ENCODE measurements at regions not wholly inside any gene's neighbourhood (a gene's known extent, or its start where the extent isn't known, plus 50 kb on each side); places are given as distances from the start of the nearest gene placed in this dataset.

DNA sequence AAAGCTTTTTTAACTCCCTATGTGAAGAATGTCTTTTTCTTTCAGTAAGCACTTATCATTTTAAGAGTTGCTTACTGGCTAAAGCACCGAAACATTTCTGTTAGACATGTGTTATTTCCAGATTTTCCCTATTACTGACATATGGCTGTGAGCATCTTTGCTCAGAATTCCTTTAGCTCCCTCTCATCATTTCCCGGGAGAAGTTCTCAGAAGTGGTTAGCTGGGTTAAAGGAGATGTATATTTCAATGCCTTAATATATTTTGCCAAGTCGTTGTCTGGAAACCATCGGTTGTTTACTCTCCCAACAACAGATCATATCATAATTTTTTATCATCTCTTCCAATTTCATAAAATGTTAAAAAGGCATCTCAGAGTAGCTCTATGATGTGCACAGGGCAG is 396.5 kb downstream of the OCA2 start:
- no peaks in the 10 kb centered on the region for H3K79me1 ChIP-seq (ENCODE audit: insufficient read depth, low read depth, low read length, poor library complexity, severe bottlenecking)
- H2BK120ac ChIP-seq (ENCODE audit: low read depth, low read length, poor library complexity, severe bottlenecking) = no peak overlapping the region
- H3K27ac ChIP-seq (ENCODE audit: insufficient read length, low read depth, low read length) = no peak overlapping the region
- Mint-ChIP-seq H3K27me3 (ENCODE audit: low read depth) (peaks cover 7% of the 10 kb centered on the region), H3K36me3 (ENCODE audit: insufficient read depth in 1 of 3, low read depth in 3 of 3) (peaks cover 0 to under 1% (median 0%) of the 10 kb centered on the region in 3 experiments; a peak in 2 of 7 replicates), H3K9me3 (peaks cover 0 to 2% of the 10 kb centered on the region in 2 experiments; a peak in 1 of 5 replicates), H3K27ac (no peak overlapping the region), H3K4me1 (peaks cover 6 to 8% of the 10 kb centered on the region in 2 experiments), H3K4me3 (no peak overlapping the region)
- no peak overlapping the region for H3K9ac ChIP-seq (ENCODE audit: extremely low read depth, insufficient read length, low read length)
- no peak overlapping the region for H2BK15ac ChIP-seq (ENCODE audit: low read depth, low read length)
- no peak overlapping the region for H4K91ac ChIP-seq (ENCODE audit: insufficient read length, low read depth, low read length)
- no peak overlapping the region for H2BK5ac ChIP-seq (ENCODE audit: insufficient read length, low read length)
- H3K27me3 ChIP-seq (ENCODE audit: insufficient read depth, low read length) = no peaks in the 10 kb centered on the region
- no peak overlapping the region for H3K14ac ChIP-seq (ENCODE audit: insufficient read depth, low read length)
- H3K56ac ChIP-seq (ENCODE audit: insufficient read length, low read depth, low read length) = no peak overlapping the region
- no peak overlapping the region for H3T11ph ChIP-seq (ENCODE audit: low read length)
- TF ChIP-seq, protein P1, sequence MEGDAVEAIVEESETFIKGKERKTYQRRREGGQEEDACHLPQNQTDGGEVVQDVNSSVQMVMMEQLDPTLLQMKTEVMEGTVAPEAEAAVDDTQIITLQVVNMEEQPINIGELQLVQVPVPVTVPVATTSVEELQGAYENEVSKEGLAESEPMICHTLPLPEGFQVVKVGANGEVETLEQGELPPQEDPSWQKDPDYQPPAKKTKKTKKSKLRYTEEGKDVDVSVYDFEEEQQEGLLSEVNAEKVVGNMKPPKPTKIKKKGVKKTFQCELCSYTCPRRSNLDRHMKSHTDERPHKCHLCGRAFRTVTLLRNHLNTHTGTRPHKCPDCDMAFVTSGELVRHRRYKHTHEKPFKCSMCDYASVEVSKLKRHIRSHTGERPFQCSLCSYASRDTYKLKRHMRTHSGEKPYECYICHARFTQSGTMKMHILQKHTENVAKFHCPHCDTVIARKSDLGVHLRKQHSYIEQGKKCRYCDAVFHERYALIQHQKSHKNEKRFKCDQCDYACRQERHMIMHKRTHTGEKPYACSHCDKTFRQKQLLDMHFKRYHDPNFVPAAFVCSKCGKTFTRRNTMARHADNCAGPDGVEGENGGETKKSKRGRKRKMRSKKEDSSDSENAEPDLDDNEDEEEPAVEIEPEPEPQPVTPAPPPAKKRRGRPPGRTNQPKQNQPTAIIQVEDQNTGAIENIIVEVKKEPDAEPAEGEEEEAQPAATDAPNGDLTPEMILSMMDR (conservative IDR thresholded peaks at IDR 0.05) = no peak
- no peak overlapping the region for H3K23ac ChIP-seq (ENCODE audit: insufficient read length, low read depth, low read length)
- H3K9me3 ChIP-seq (ENCODE audit: control insufficient read depth, low read depth, low read length) = no peaks in the 10 kb centered on the region
- no peak overlapping the region for H4K5ac ChIP-seq (ENCODE audit: insufficient read length, low read depth, low read length)
- no peak overlapping the region for H2BK20ac ChIP-seq (ENCODE audit: low read depth, low read length, poor library complexity, severe bottlenecking)
- H3K18ac ChIP-seq (ENCODE audit: insufficient read length, low read depth, low read length) = no peak overlapping the region
- WGBS (ENCODE audit: extremely low coverage, insufficient read length, low lambda C conversion rate) = no CpG with 5 or more reads among the region's 4 CpGs
- no peaks in the 10 kb centered on the region for H4K20me1 ChIP-seq (ENCODE audit: control insufficient read depth, insufficient read depth, insufficient read length)
- H3K4ac ChIP-seq (ENCODE audit: low read depth, low read length) = no peak overlapping the region
- no peak overlapping the region for H2BK12ac ChIP-seq (ENCODE audit: insufficient read length, low read depth, low read length)
- H4K8ac ChIP-seq (replicated peaks; ENCODE audit: insufficient read length, low read depth, low read length) = no peak overlapping the region
- no peaks in the 10 kb centered on the region for H3K23me2 ChIP-seq (ENCODE audit: insufficient read length, low read depth, low read length, poor library complexity, severe bottlenecking)
- H3K4me2 ChIP-seq (ENCODE audit: insufficient read depth, insufficient read length, low read length) = no peak overlapping the region
- no peak overlapping the region for H2AFZ ChIP-seq (ENCODE audit: low read length)
- H3K79me2 ChIP-seq (ENCODE audit: insufficient read depth, low read length) = no peaks in the 10 kb centered on the region
- DNase-seq = no peak
- no peaks in the 10 kb centered on the region for H3K4me1 ChIP-seq (ENCODE audit: insufficient read depth, low read length)
- H2AK5ac ChIP-seq (ENCODE audit: insufficient read length, low read length) = no peak overlapping the region
